Naive thymus-derived CD4-positive, alpha-beta T cell (primary cell): ENCODE measurements at regions not wholly inside any gene's neighbourhood (a gene's known extent, or its start where the extent isn't known, plus 50 kb on each side); places are given as distances from the start of the nearest gene placed in this dataset.

Experiments used
- ATAC-seq: fragments of 150-1000 bp; cut with Tn5 transposase; 2 replicates; pipeline ENCODE4 v1.10.0; 2021; ENCODE audit warnings: mild to moderate bottlenecking, moderate library complexity
- CTCF ChIA-PET: fragments of 350-600 bp; sonication (Branson Sonifier 250); formaldehyde crosslinking; loops from one replicate; lab custom pipeline; 2021; ENCODE audit warnings: antibody characterized with exemption; lab: Charles Lee
- POLR2A ChIA-PET: fragments of 350-600 bp; sonication (Branson Sonifier 250); formaldehyde crosslinking; loops from one replicate; lab custom pipeline; 2021; ENCODE audit warnings: antibody characterized with exemption, inconsistent platforms; lab: Charles Lee
- DNase-seq, 9 donors: peaks; one replicate each; pipeline versions ENCODE4 v3.0.0 to v3.0.0-alpha.2; 2020 to 2022; ENCODE audit warnings: mixed read lengths in 1 of 9
- H3K27ac ChIP-seq: one replicate; pipeline ENCODE4 v1.7.0; 2013; ENCODE audit warnings: mild to moderate bottlenecking, low read depth, low read length, moderate library complexity
- H3K27me3 ChIP-seq, 2 donors: one replicate each; pipeline ENCODE4 v1.7.0; 2013; ENCODE audit warnings: low read length in 2 of 2, mild to moderate bottlenecking in 2 of 2, moderate library complexity in 2 of 2; ENCODE audit not compliant: control insufficient read depth in 2 of 2, insufficient read depth in 2 of 2
- H3K36me3 ChIP-seq, 3 experiments: 1 replicate in 2 of 3; 2 replicates in 1 of 3; pipeline ENCODE4 v1.7.0; 2013; ENCODE audit warnings: low read length in 3 of 3, mild to moderate bottlenecking in 3 of 3, moderate library complexity in 1 of 3; ENCODE audit not compliant: insufficient read depth in 3 of 3, control insufficient read depth in 2 of 3
- H3K4me1 ChIP-seq, 2 donors: one replicate each; pipeline ENCODE4 v1.7.0; 2013; ENCODE audit warnings: low read length in 2 of 2, mild to moderate bottlenecking in 2 of 2, moderate library complexity in 1 of 2; ENCODE audit not compliant: control insufficient read depth in 2 of 2, insufficient read depth in 2 of 2
- H3K4me3 ChIP-seq: 2 replicates; pipeline ENCODE4 v1.7.0; 2013; ENCODE audit warnings: mild to moderate bottlenecking, low read length
- H3K9me3 ChIP-seq, 3 experiments: 1 replicate in 2 of 3; 2 replicates in 1 of 3; pipeline ENCODE4 v1.7.0; 2013; ENCODE audit warnings: low read length in 3 of 3; ENCODE audit not compliant: control insufficient read depth in 2 of 3
- H3K27ac Mint-ChIP-seq, 9 donors: one replicate each; pipeline ENCODE4 v1.8.0; 2020 to 2022; ENCODE audit warnings: mixed read lengths in 9 of 9, mild to moderate bottlenecking in 8 of 9, moderate library complexity in 5 of 9, inconsistent platforms in 2 of 9
- H3K27me3 Mint-ChIP-seq, 5 donors: one replicate each; pipeline ENCODE4 v1.8.0; 2021 to 2022; ENCODE audit warnings: mixed read lengths in 5 of 5, mild to moderate bottlenecking in 1 of 5
- H3K36me3 Mint-ChIP-seq, 5 donors: one replicate each; pipeline ENCODE4 v1.8.0; 2020 to 2022; ENCODE audit warnings: mixed read lengths in 5 of 5, mild to moderate bottlenecking in 3 of 5, inconsistent platforms in 1 of 5
- H3K4me1 Mint-ChIP-seq, 7 donors: one replicate each; pipeline ENCODE4 v1.8.0; 2020 to 2022; ENCODE audit warnings: mixed read lengths in 7 of 7, mild to moderate bottlenecking in 3 of 7, inconsistent platforms in 1 of 7
- H3K4me3 Mint-ChIP-seq, 10 donors: one replicate each; pipeline ENCODE4 v1.8.0; 2020 to 2022; ENCODE audit warnings: mild to moderate bottlenecking in 10 of 10, mixed read lengths in 10 of 10, moderate library complexity in 6 of 10, inconsistent platforms in 2 of 10
- H3K9me3 Mint-ChIP-seq, 11 donors: one replicate each; pipeline ENCODE4 v1.8.0; 2020 to 2022; ENCODE audit warnings: mixed read lengths in 11 of 11, mild to moderate bottlenecking in 4 of 11, inconsistent platforms in 1 of 11, moderate library complexity in 1 of 11
- intact Hi-C, 2 donors: fragments of 100-400 bp; cut with micrococcal nuclease; formaldehyde crosslinking; loops; one replicate each; pipeline ENCODE4 v1.15.1; 2023

DNA sequence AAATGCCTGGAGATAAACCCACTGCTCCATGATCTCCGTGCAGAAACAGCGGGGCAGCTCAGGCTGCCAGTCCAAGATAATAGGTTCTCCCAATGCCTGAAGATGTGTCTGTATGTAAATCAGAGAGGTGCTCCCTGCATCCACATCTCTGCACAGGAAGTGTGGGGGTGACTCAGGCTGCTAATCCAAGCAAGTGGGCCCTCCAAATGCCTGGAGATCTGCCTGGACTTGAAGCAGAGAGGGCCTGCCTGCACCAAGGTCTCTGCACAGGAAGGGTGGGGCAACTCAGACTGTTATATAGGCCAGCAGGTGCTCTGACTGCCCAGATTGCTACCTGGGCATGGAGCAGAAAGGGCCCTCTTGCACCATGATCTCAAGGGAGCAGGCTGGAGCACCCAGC is 504.7 kb downstream of the LRFN5 start:
- Histone ChIP-seq H3K4me3 (no peak overlapping the region), H3K27me3 (no peaks in the 10 kb centered on the region), H3K9me3 (peaks cover 0 to 12% (median 3%) of the 10 kb centered on the region in 3 experiments), H3K4me1 (no peaks in the 10 kb centered on the region), H3K27ac (no peak overlapping the region), H3K36me3 (no peaks in the 10 kb centered on the region)
- ChIA-PET POLR2A (no interaction called here), CTCF (no interaction called here)
- ATAC-seq (no peak), DNase-seq (no peak)
- no peak overlapping the region for H3K4me3 Mint-ChIP-seq
- peaks cover 3 to 44% (median 19%) of the 10 kb centered on the region in 11 donors for H3K9me3 Mint-ChIP-seq
- H3K4me1 Mint-ChIP-seq: no peaks in the 10 kb centered on the region
- H3K27me3 Mint-ChIP-seq: no peaks in the 10 kb centered on the region
- H3K27ac Mint-ChIP-seq: no peak overlapping the region
- H3K36me3 Mint-ChIP-seq: peaks cover 0 to 7% (median 0%) of the 10 kb centered on the region in 5 donors
- intact Hi-C loops: no loop called here

DNA sequence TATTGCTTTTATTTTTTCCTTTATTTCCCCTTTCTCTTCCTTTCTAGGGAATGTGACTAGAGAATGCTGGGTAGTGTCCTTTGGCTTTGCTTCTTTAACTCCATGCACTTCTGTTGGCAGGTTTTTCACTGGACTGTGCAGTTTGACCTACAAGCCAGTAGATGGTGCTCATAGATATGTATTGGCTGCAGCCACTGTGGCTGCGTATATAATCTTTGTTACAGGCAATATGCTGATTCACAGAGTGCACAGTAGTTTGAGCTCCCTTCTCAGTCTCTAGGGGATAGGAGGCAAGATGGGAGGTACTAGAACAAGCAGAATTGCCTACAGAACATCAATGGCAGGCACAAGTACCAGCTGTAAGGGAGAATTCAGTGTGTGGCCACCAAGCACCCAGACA is 503.5 kb downstream of the LRFN5 start:
- Mint-ChIP-seq H3K4me3 (no peak overlapping the region), H3K9me3 (peaks cover 3 to 44% (median 19%) of the 10 kb centered on the region in 11 donors), H3K36me3 (peaks cover 0 to 7% (median 0%) of the 10 kb centered on the region in 5 donors), H3K27ac (no peak overlapping the region), H3K27me3 (no peaks in the 10 kb centered on the region), H3K4me1 (no peaks in the 10 kb centered on the region)
- intact Hi-C loops: no loop called here
- POLR2A ChIA-PET: no interaction called here
- no peaks in the 10 kb centered on the region for H3K36me3 ChIP-seq
- ATAC-seq (no peak), DNase-seq (no peak)
- H3K9me3 ChIP-seq: peaks cover 0 to 12% (median 3%) of the 10 kb centered on the region in 3 experiments
- CTCF ChIA-PET: no interaction called here
- no peak overlapping the region for H3K4me3 ChIP-seq
- no peaks in the 10 kb centered on the region for H3K4me1 ChIP-seq
- no peaks in the 10 kb centered on the region for H3K27me3 ChIP-seq
- H3K27ac ChIP-seq: no peak overlapping the region

DNA sequence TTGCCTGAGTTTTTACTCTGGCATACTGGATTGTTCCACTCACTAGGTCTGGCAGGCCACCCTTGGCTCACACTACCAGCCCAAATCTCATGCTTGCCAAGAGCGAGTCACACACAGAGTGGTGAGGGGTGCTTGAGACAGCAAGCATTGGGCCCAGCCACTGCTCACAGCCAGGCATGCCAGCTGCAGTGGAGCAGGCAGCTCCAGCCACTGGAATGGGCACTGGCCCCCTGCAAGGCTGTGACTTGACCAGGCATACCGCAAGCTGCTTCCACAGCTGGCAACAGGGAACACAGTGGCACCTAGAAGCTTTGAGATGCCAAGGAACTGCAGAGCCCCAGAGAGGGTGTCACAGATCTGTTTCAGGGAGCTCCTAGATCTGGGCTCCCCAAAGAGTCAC is 488.5 kb downstream of the LRFN5 start:
- ChIA-PET POLR2A (no interaction called here), CTCF (no interaction called here)
- Mint-ChIP-seq H3K27ac (no peak overlapping the region), H3K4me1 (no peaks in the 10 kb centered on the region), H3K4me3 (no peak overlapping the region), H3K36me3 (no peaks in the 10 kb centered on the region), H3K27me3 (no peaks in the 10 kb centered on the region), H3K9me3 (peaks cover 0 to 24% (median 5%) of the 10 kb centered on the region in 11 donors)
- ATAC-seq: no peak
- no peak overlapping the region for H3K27ac ChIP-seq
- no peaks in the 10 kb centered on the region for H3K9me3 ChIP-seq
- H3K4me1 ChIP-seq: no peaks in the 10 kb centered on the region
- no peak overlapping the region for H3K4me3 ChIP-seq
- intact Hi-C loops: no loop called here
- H3K27me3 ChIP-seq: no peaks in the 10 kb centered on the region
- no peaks in the 10 kb centered on the region for H3K36me3 ChIP-seq
- DNase-seq: no peak

DNA sequence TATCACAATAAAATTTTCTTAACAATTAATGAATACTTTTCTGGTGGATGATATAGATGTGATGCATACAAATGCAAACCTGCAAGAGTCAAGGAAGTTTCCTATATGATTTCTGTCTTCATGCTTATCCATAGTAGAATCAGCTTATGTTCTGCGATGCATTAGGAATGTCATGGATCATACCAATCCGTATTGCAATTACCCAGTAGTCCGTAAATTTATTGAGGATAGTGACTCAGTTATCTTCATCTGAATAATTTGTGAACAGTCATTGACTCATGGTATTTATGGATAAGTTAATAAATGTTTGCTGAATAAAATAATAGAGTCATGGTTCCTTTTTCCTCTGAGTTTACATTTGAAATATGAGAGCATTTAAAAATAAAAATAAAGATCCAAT is 483.4 kb downstream of the LRFN5 start:
- no peak for ATAC-seq
- no peak overlapping the region for H3K27ac ChIP-seq
- no peak overlapping the region for H3K4me3 Mint-ChIP-seq
- ChIA-PET POLR2A (no interaction called here), CTCF (no interaction called here)
- H3K27me3 Mint-ChIP-seq: no peaks in the 10 kb centered on the region
- no peak overlapping the region for H3K27ac Mint-ChIP-seq
- no peaks in the 10 kb centered on the region for H3K36me3 ChIP-seq
- no peaks in the 10 kb centered on the region for H3K9me3 ChIP-seq
- no peaks in the 10 kb centered on the region for H3K4me1 ChIP-seq
- no peaks in the 10 kb centered on the region for H3K27me3 ChIP-seq
- H3K4me1 Mint-ChIP-seq: no peaks in the 10 kb centered on the region
- DNase-seq: no peak
- intact Hi-C loops: no loop called here
- H3K9me3 Mint-ChIP-seq: peaks cover 0 to 19% (median 2%) of the 10 kb centered on the region in 11 donors
- H3K36me3 Mint-ChIP-seq: no peaks in the 10 kb centered on the region
- H3K4me3 ChIP-seq: no peak overlapping the region

DNA sequence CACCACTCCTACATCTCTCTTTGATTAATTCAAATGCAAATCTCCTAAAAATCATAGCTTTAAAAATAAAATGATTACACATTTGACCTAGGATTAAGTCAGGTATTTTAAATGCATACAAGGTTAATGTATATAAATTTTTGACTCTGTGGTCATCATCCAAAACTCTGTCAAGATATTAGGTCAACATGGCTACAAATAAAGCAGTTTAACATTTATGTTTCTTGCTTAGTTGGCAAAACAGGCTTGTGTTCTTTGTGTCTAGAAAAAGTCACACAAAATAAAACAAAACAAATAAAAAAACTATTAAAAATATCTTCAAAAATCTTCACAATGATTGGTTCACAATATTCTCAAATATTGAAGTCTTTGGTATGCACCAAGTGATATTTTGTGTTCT is 473.2 kb downstream of the LRFN5 start:
- Histone ChIP-seq H3K4me3 (no peak overlapping the region), H3K9me3 (no peaks in the 10 kb centered on the region), H3K27me3 (no peaks in the 10 kb centered on the region), H3K27ac (no peak overlapping the region), H3K36me3 (no peaks in the 10 kb centered on the region), H3K4me1 (no peaks in the 10 kb centered on the region)
- Mint-ChIP-seq H3K4me1 (no peaks in the 10 kb centered on the region), H3K9me3 (peaks cover 0 to 11% (median 2%) of the 10 kb centered on the region in 11 donors), H3K27ac (no peak overlapping the region), H3K4me3 (no peak overlapping the region), H3K27me3 (no peaks in the 10 kb centered on the region), H3K36me3 (no peaks in the 10 kb centered on the region)
- ChIA-PET CTCF (no interaction called here), POLR2A (no interaction called here)
- ATAC-seq (no peak), DNase-seq (no peak)
- intact Hi-C loops: no loop called here

DNA sequence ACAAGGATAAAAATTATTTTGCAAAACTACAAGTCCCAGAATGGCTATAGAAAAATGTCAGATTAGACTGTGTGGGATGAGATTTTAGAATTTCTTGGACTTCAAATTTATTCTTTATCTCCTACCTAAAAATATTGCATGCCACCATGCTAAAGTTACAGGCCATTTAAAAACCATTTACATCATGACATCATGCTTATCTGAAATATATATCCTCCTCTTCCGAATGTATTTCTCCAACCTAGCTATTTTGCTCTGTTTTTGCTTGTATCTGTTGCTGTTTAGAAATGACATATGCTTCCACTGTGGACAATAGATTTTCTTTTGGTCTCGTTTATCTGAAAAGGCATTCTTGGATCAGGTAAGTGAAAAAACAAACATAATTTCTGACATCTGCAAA is 471.7 kb downstream of the LRFN5 start:
- ATAC-seq: no peak
- ChIA-PET CTCF (no interaction called here), POLR2A (no interaction called here)
- Mint-ChIP-seq H3K36me3 (no peaks in the 10 kb centered on the region), H3K27me3 (no peaks in the 10 kb centered on the region), H3K9me3 (peaks cover 0 to 11% (median 1%) of the 10 kb centered on the region in 11 donors), H3K4me3 (no peak overlapping the region), H3K4me1 (no peaks in the 10 kb centered on the region), H3K27ac (no peak overlapping the region)
- intact Hi-C loops: no loop called here
- H3K27me3 ChIP-seq: no peaks in the 10 kb centered on the region
- H3K9me3 ChIP-seq: no peaks in the 10 kb centered on the region
- H3K36me3 ChIP-seq: no peaks in the 10 kb centered on the region
- no peaks in the 10 kb centered on the region for H3K4me1 ChIP-seq
- no peak overlapping the region for H3K4me3 ChIP-seq
- H3K27ac ChIP-seq: no peak overlapping the region
- no peak for DNase-seq

DNA sequence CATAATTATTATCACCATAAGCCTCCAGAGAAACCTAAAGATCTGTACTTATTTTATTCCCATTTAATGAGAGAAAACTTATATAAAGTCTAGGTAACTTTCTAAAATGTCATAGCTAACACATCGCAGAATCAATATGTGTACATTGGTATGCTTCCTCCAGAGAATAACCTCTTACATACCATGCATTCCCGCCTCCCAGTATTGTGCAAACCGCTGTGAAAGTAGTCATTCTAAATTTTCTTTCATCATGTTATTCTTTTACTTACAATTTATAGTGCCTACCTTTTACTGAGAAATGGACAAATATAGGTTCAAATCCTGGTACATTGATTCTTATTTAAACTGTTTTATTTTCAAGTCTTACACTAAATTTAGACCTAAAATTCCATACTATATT is 463.4 kb downstream of the LRFN5 start:
- ATAC-seq (no peak), DNase-seq (no peak)
- H3K36me3 ChIP-seq: no peaks in the 10 kb centered on the region
- intact Hi-C loops: no loop called here
- H3K27me3 ChIP-seq: no peaks in the 10 kb centered on the region
- Mint-ChIP-seq H3K4me3 (no peak overlapping the region), H3K27ac (no peak overlapping the region), H3K4me1 (no peaks in the 10 kb centered on the region), H3K27me3 (no peaks in the 10 kb centered on the region), H3K9me3 (peaks cover 0 to 30% (median 3%) of the 10 kb centered on the region in 11 donors), H3K36me3 (no peaks in the 10 kb centered on the region)
- no peaks in the 10 kb centered on the region for H3K9me3 ChIP-seq
- POLR2A ChIA-PET: no interaction called here
- H3K4me3 ChIP-seq: no peak overlapping the region
- CTCF ChIA-PET: no interaction called here
- H3K4me1 ChIP-seq: no peaks in the 10 kb centered on the region
- H3K27ac ChIP-seq: no peak overlapping the region
